Calu3 (cell line): ENCODE measurements at regions not wholly inside any gene's neighbourhood (a gene's known extent, or its start where the extent isn't known, plus 50 kb on each side); places are given as distances from the start of the nearest gene placed in this dataset.

Experiments used
- BruUV-seq: library from RNA; stranded (reverse); fragments of 400-500 nt; replicated peaks from 2 replicates; lab custom pipeline; 2021; lab: Mats Ljungman, UMichigan
- CTCF ChIA-PET: fragments of 300-600 bp; sonication (Branson Sonifier 250); formaldehyde crosslinking; loops from one replicate; lab custom pipeline; 2022; ENCODE audit warnings: antibody characterized with exemption; lab: Charles Lee
- DNase-seq: peaks from one replicate; pipeline ENCODE4 v3.0.0; 2022
- H3K27ac Mint-ChIP-seq: one replicate; pipeline ENCODE4 v1.8.0; 2022; ENCODE audit warnings: mixed read lengths; ENCODE audit not compliant: unreplicated experiment
- H3K27me3 Mint-ChIP-seq: one replicate; pipeline ENCODE4 v1.8.0; 2022; ENCODE audit warnings: mixed read lengths; ENCODE audit not compliant: unreplicated experiment
- H3K36me3 Mint-ChIP-seq: one replicate; pipeline ENCODE4 v1.8.0; 2022; ENCODE audit warnings: mild to moderate bottlenecking, moderate library complexity, mixed read lengths; ENCODE audit not compliant: insufficient read depth, unreplicated experiment
- H3K4me1 Mint-ChIP-seq: one replicate; pipeline ENCODE4 v1.8.0; 2022; ENCODE audit warnings: mild to moderate bottlenecking, low read depth, mixed read lengths; ENCODE audit not compliant: unreplicated experiment
- H3K4me3 Mint-ChIP-seq: one replicate; pipeline ENCODE4 v1.8.0; 2022; ENCODE audit warnings: mild to moderate bottlenecking, low read depth, moderate library complexity, mixed read lengths; ENCODE audit not compliant: unreplicated experiment
- H3K9me3 Mint-ChIP-seq: one replicate; pipeline ENCODE4 v1.8.0; 2022; ENCODE audit warnings: low read depth, mixed read lengths; ENCODE audit not compliant: unreplicated experiment
- CTCF ChIP-seq: fragments of 200-600 bp; IDR thresholded peaks from one replicate; pipeline ENCODE4 v1.8.0; 2022; ENCODE audit warnings: antibody characterized with exemption; ENCODE audit not compliant: unreplicated experiment
- intact Hi-C: fragments of 100-400 bp; cut with micrococcal nuclease; formaldehyde crosslinking; loops from one replicate; pipeline ENCODE4 v1.10.0; 2022; ENCODE audit not compliant: unreplicated experiment

- Mint-ChIP-seq H3K27me3 (no peaks in the 10 kb centered on the region), H3K4me1 (no peaks in the 10 kb centered on the region), H3K36me3 (no peaks in the 10 kb centered on the region), H3K9me3 (peaks cover 3% of the 10 kb centered on the region), H3K4me3 (no peak overlapping the region), H3K27ac (no peak overlapping the region)
- CTCF ChIA-PET: no interaction called here
- no peak for TF ChIP-seq CTCF
- no peak for DNase-seq
- BruUV-seq: no TSS peak
- intact Hi-C loops: no loop called here
Measured at GRCh38 chr9:84436386-84437109, 96.0 kb upstream of the SLC28A3 start.

- TF ChIP-seq CTCF: no peak
- DNase-seq: no peak
- no peak overlapping the region for H3K27ac Mint-ChIP-seq
- intact Hi-C loops: no loop called here
- no TSS peak for BruUV-seq
- peaks cover 3% of the 10 kb centered on the region for H3K9me3 Mint-ChIP-seq
- H3K27me3 Mint-ChIP-seq: no peaks in the 10 kb centered on the region
- no peaks in the 10 kb centered on the region for H3K36me3 Mint-ChIP-seq
- no peak overlapping the region for H3K4me3 Mint-ChIP-seq
- no peaks in the 10 kb centered on the region for H3K4me1 Mint-ChIP-seq
- CTCF ChIA-PET: no interaction called here
Measured at GRCh38 chr9:84438391-84438790, 97.8 kb upstream of the SLC28A3 start.

GRCh38 chr9:84439250-84439649 lies 98.7 kb upstream of the SLC28A3 start:
- BruUV-seq: no TSS peak
- Mint-ChIP-seq H3K27ac (no peak overlapping the region), H3K4me1 (no peaks in the 10 kb centered on the region), H3K4me3 (no peak overlapping the region), H3K36me3 (no peaks in the 10 kb centered on the region), H3K9me3 (peaks cover 3% of the 10 kb centered on the region), H3K27me3 (peaks cover 4% of the 10 kb centered on the region)
- CTCF ChIA-PET: interaction anchor here (0.6 kb wide), 1 partner anchor 573 kb away, joined by 3 read pairs; no protein-coding TSS in a partner anchor
- no peak for TF ChIP-seq CTCF
- DNase-seq: no peak
- intact Hi-C loops: no loop called here

- Mint-ChIP-seq H3K27me3 (peaks cover 23% of the 10 kb centered on the region), H3K4me3 (no peak overlapping the region), H3K27ac (no peak overlapping the region), H3K4me1 (no peaks in the 10 kb centered on the region), H3K9me3 (no peaks in the 10 kb centered on the region), H3K36me3 (no peaks in the 10 kb centered on the region)
- BruUV-seq: no TSS peak
- DNase-seq: no peak
- TF ChIP-seq CTCF: no peak
- CTCF ChIA-PET: interaction anchor here (0.7 kb wide), 1 partner anchor 288 kb away, joined by 3 read pairs; no protein-coding TSS in a partner anchor
- intact Hi-C loops: no loop called here
Measured at GRCh38 chr9:84442712-84443111, 102.2 kb upstream of the SLC28A3 start.
